GM19035 (cell line): ENCODE measurements at regions not wholly inside any gene's neighbourhood (a gene's known extent, or its start where the extent isn't known, plus 50 kb on each side); places are given as distances from the start of the nearest gene placed in this dataset.
A peak's percentile ranks its signal among the peaks of the same experiment; 100 is the strongest.
"Not testable (repeated sequence)": the region's sequence is repeated elsewhere in the genome, so short reads cannot be mapped to it uniquely, and the experiment has no call there.

Source experiments
- ATAC-seq: cut with Tn5 transposase; IDR thresholded peaks from one replicate; pipeline ENCODE4 v1.9.1; 2021; ENCODE audit not compliant: unreplicated experiment

DNA sequence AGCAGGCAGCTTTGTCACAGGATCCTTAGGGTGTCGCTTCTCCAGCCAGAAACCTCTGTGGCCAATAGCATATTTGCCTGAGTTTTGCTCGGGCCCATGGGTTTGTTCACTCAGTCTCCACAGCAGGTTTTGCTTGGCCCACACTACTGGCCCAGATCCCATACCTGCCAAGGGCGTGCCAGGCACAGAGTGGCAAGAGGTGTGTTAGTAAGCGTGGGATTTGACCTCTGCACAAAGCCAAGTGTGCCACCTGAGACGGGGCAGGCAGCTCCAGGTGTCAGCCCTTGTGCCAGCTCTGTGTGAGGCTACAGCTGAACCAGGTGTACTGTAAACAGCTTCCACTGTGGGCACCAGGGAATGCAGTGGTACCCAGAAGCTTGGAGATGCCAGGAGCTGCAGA, 2003.0 kb downstream of the C4orf33 start:
- no peak for ATAC-seq

DNA sequence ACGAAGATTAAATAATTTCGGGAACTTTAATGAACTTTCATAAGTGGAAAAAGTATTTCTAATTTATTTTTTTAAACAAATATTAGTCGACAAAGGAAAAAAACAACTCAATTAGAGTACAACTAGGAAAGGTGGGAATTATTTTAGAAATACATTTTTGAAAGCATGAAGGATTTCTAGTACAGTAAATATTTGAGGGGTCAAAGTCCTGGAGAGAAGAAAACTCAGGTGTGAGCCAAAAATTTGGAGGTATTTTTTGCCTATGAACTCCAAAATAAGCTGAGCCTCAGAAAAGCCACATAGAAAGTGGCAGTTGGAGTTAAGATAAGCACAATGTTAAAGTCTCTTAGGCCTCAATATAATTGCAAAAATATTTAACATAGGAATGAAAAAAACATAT, 2017.3 kb downstream of the C4orf33 start:
- ATAC-seq = no peak

DNA sequence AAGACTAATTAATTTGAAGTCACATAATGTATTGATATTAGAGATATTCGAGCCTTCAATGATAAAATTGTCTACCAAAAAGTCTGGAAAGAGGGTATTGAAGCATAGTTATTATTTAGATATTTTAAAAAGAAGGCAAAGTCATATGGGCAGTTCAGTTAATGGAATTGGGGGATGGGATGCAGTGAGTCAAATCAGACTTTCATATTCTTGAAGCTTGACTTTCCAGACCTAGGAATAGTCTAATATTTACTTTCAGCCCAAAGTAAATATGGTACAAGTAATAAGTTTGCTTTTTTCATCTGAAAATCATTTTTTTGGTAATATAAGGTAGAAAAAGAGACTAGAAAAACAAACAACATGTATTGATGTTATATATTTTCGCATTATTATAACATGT, 2017.8 kb downstream of the C4orf33 start:
- no peak for ATAC-seq

DNA sequence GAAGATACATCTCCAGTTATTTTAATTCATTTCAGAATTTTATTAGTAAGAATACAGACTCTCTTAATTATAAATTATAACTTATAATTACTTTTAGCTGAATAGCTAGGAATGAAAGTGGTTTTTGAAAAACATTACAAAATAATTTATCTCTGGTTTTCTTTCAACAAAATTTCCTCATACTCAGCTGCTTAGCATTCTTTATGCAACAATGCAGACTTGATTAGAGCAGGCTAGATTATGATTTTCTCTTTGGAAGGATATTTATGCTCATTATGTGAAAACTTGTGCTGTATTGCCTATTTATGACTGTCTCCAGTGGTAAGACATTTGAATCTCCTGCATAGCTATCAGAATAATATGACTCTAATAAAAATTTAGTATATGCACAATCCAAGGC, 2023.7 kb downstream of the C4orf33 start:
- ATAC-seq = no peak

- ATAC-seq = no peak
Measured at GRCh38 chr4:131137196-131137595, 2011.9 kb upstream of the PCDH10 start.

DNA sequence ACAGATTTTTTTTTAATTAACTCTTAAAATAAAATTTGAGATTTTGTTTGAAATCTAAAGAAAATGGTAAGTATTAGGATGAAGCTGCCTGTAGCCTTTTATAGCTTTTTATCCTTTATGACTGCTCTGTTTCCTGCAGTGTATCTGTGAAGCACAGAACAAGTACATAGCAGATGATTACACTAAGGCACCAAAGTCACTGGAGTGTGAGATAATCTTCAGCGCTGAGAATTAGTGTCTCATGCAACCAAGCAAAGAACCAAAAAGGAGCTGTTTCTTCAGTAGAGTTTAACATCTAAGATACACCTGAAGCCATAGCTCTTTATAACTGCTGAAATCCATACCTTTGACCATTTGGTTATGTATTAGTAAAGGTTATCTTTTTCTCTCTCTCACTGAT, 1989.8 kb upstream of the PCDH10 start:
- ATAC-seq = no peak

DNA sequence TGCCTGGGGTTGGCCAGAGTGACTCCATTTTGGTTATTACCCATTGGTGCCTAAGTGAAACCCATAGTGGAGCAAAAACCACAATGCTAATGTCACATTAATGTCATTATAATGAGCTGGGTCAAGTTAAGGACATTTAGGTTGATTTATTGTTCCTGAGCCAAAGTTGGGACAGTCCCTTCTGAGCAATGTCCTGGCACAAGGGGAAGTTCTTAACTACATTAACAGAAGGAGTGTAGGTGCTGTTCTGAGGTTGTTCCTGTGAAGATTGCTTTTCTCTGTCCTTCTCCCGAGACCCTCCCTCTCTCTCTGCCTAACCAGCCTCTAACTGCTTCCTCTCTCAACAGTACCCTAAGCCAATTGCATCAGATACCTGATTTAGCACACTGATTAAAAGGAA, 1956.8 kb upstream of the PCDH10 start:
- ATAC-seq = no peak

DNA sequence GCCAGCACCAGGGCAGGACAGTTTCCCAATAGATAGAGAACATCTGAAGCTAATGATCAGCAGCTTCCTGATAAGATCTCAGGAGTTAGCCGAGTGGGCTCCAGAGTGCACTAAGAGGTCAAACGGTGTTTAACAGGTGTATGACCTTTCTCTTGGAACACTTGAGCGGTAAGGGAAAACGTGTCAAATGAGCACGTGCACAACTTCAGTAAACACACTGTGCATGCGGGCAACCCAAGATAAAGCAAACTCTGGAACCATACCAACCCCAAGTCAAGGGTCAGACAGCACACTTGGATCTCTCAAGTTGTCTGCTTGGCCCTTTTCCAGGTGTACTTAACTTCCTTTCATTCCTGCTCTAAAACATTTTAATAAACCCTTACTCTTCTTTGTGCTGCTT, 1941.5 kb upstream of the PCDH10 start:
- no peak for ATAC-seq

- ATAC-seq = no peak
Measured at GRCh38 chr4:131248314-131248713, 1900.8 kb upstream of the PCDH10 start.

DNA sequence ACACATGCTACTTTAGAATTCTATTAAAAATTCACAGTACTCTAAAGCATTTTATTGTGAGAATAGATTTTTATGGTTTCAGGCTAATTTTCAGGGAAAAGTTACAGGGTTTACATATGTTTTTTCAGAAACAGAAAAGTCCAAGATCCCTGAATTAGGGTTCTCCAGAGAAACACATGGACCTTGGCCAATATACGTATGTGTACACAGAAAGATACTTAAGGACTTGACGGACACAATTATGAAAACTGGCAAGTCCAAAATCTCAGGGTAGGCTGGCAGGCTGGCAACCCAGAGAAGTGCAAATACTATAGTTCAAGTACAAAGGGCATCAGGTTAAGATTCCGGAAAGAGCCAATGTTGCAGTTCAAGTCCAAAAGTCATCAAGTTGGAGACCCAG, 1897.8 kb upstream of the PCDH10 start:
- ATAC-seq = no peak

- ATAC-seq = no peak
Measured at GRCh38 chr4:131257241-131257640, 1891.9 kb upstream of the PCDH10 start.

DNA sequence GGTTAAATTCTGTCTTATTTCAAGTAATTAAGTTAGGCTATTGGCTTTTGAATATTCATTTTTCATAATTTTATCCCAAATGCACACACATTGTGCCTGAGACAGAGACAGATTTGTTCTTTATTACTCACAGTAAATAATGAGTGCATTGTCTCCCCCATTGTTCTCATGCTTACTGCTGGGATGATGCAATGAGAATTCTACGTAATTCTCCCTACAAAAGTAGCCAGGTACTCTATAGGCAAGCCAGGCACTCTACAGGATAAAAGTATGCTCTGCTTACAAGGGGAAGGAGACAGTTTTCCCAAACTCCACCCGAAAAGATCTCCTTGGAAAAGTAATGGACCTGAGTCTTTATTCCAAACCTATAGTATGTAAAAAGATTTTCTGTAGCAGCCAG, 1890.7 kb upstream of the PCDH10 start:
- ATAC-seq = no peak

GRCh38 chr4:131288441-131288840, 1860.7 kb upstream of the PCDH10 start:
- ATAC-seq = no peak

DNA sequence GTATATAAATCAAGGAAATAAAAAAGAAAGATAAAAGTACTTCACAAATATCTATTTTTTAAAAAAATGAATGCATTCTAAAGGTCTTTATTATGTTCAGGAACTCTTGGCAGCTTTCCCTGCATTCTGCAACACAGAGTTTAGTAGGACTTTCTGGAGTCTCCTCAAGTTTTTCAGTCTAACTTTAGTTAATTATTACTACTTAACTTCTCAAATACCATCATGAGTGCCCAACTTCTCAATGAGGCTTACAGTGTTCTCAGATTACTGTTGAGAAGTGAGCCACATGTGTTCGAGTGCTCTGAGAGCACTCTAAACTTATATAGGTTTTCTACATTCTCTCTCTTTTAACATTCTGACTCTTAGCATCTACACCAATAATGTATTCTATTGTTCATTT, 1852.9 kb upstream of the PCDH10 start:
- no peak for ATAC-seq

DNA sequence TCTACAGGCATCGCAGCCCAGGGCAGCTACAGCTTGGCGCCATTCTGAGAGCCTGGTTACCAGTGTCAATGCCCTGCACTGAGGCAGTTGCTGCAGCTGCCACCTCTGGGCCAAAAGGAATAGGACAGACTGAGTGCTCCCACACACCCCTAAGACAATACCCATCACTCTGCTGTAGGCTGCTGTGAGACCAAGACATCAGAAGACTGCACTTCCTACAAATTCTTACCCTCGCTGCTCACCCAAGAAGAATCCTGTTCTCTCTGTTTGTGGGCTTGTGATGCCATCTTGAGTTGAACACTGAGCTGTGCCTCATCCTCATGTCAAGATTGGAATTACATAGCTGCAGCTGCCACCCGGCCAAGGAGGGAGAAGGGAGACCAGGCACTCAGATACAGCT, 1847.0 kb upstream of the PCDH10 start:
- ATAC-seq = no peak

GRCh38 chr4:131304686-131305085, 1844.4 kb upstream of the PCDH10 start:
- ATAC-seq = no peak

GRCh38 chr4:131309628-131310027, 1839.5 kb upstream of the PCDH10 start:
- ATAC-seq = no peak

DNA sequence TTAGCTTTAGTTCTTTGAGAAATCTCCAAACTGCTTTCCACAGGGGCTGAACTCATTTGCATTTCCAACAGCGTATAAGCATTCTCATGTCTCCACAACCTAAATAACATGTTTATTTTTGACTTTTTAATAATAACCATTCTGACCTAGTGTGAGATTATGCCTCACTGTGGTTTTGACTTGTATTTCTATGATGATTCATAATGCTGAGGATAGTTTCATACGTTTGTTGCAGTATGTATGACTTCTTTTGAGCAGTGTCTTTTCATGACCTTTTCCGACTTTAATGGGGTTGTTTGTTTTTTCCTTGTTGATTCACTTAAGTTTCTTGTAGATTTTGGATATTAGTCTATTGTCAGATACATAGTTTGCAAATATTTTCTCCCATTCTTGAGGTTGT, 1833.0 kb upstream of the PCDH10 start:
- ATAC-seq = peak; percentile 53

- no peak for ATAC-seq
Measured at GRCh38 chr4:131337936-131338335, 1811.2 kb upstream of the PCDH10 start.

GRCh38 chr4:131339137-131339536, 1810.0 kb upstream of the PCDH10 start:
- peak; percentile 58 for ATAC-seq

GRCh38 chr4:131344761-131345160, 1804.3 kb upstream of the PCDH10 start:
- ATAC-seq = no peak

DNA sequence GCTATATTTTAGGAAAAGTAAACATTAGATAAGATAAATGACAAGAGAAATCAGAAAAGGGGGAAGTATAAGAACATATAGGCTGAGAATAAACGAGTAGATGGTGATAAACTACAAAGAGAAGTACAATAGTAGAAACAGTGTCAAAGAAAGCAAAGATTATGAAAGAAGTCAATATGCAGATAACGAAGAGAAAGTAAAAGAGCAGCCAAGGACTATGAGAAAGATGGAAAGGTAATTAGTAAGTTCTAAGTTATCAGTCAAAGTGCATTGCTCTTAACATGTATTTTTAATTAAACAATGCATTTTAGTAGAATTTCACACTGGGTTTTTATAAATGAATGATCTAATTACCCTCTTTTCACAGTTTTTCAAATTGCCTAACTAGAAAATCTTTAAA, 1801.3 kb upstream of the PCDH10 start:
- ATAC-seq = peak; percentile 58

GRCh38 chr4:131348263-131348662, 1800.8 kb upstream of the PCDH10 start:
- ATAC-seq = peak; percentile 98

DNA sequence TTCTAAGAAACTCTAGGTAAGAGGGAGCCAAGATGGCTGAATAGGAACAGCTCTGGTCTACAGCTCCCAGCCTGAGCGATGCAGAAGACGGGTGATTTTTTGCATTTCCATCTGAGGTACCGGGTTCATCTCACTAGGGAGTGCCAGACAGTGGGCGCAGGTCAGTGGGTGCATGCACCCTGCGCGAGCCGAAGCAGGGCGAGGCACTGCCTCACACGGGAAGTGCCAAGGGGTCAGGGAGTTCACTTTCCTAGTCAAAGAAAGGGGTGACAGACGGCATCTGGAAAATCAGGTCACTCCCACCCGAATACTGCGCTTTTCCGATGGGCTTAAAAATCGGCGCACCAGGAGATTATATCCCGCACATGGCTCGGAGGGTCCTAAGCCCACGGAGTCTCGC, 1796.7 kb upstream of the PCDH10 start:
- ATAC-seq = not testable (repeated sequence)
